PC-3 (cell line): ENCODE measurements at regions not wholly inside any gene's neighbourhood (a gene's known extent, or its start where the extent isn't known, plus 50 kb on each side); places are given as distances from the start of the nearest gene placed in this dataset.

Source experiments
- ATAC-seq: fragments of 200-7000 bp; cut with Tn5 transposase; 2 replicates; pipeline ENCODE4 v1.9.1; 2020; ENCODE audit warnings: mild to moderate bottlenecking, moderate library complexity
- BruUV-seq: library from RNA; stranded (reverse); fragments of 400-500 nt; replicated peaks from 2 replicates; lab custom pipeline; 2021; lab: Mats Ljungman, UMichigan
- CTCF ChIA-PET: fragments of 300-600 bp; sonication (Branson Sonifier 250); formaldehyde crosslinking; loops from one replicate; lab custom pipeline; 2022; ENCODE audit warnings: antibody characterized with exemption; lab: Charles Lee
- POLR2A ChIA-PET: fragments of 300-600 bp; sonication (Branson Sonifier 250); formaldehyde crosslinking; loops from one replicate; lab custom pipeline; 2022; ENCODE audit warnings: antibody characterized with exemption; ENCODE audit not compliant: unreplicated experiment; lab: Charles Lee
- DNase-seq: peaks from one replicate; pipeline ENCODE4 v3.0.0-alpha.2; 2015
- H2AFZ ChIP-seq: fragments of 300-600 bp; sonication (generic); 2 replicates; pipeline ENCODE4 v1.6.0; 2016; ENCODE audit warnings: antibody characterized with exemption, low read length
- H3F3A ChIP-seq: fragments of 300-600 bp; sonication (generic); one replicate; pipeline ENCODE4 v1.6.0; 2017; ENCODE audit warnings: antibody characterized with exemption, low read length, control low read depth, mild to moderate bottlenecking; ENCODE audit not compliant: unreplicated experiment
- H3K27ac ChIP-seq: fragments of 300-600 bp; sonication (generic); 2 replicates; pipeline ENCODE4 v1.5.1; 2016; ENCODE audit warnings: mild to moderate bottlenecking, low read length
- H3K27me3 ChIP-seq: fragments of 300-600 bp; sonication (generic); 2 replicates; pipeline ENCODE4 v1.6.1; 2016; ENCODE audit warnings: low read length, mixed read lengths
- H3K36me3 ChIP-seq: fragments of 300-600 bp; sonication (generic); 2 replicates; pipeline ENCODE4 v1.6.1; 2016; ENCODE audit warnings: low read depth, mixed run types, low read length, mixed read lengths
- H3K4me1 ChIP-seq: fragments of 300-600 bp; sonication (generic); 2 replicates; pipeline ENCODE4 v1.5.1; 2016; ENCODE audit warnings: low read length; ENCODE audit not compliant: insufficient read depth
- H3K4me2 ChIP-seq: fragments of 300-600 bp; sonication (generic); 2 replicates; pipeline ENCODE4 v1.6.0; 2016; ENCODE audit warnings: low read length
- H3K4me3 ChIP-seq: fragments of 300-600 bp; sonication (generic); 2 replicates; pipeline ENCODE4 v1.5.1; 2016; ENCODE audit warnings: mild to moderate bottlenecking, low read length, mixed read lengths
- H3K79me2 ChIP-seq: fragments of 300-600 bp; sonication (generic); 2 replicates; pipeline ENCODE4 v1.6.1; 2017; ENCODE audit warnings: low read length, mixed read lengths
- H3K9ac ChIP-seq: fragments of 300-600 bp; sonication (generic); 2 replicates; pipeline ENCODE4 v1.6.0; 2016; ENCODE audit warnings: mild to moderate bottlenecking, low read length
- H3K9me2 ChIP-seq: fragments of 300-600 bp; sonication (generic); replicated peaks from 2 replicates; pipeline ENCODE4 v1.6.1; 2016; ENCODE audit warnings: mixed run types, low read length, mixed read lengths
- H3K9me3 ChIP-seq: fragments of 300-600 bp; sonication (generic); 2 replicates; pipeline ENCODE4 v1.6.1; 2016; ENCODE audit warnings: low read length, mixed read lengths
- H4K20me1 ChIP-seq: fragments of 300-600 bp; sonication (generic); 2 replicates; pipeline ENCODE4 v1.6.1; 2016; ENCODE audit warnings: low read length, mixed read lengths
- CTCF ChIP-seq: fragments of 300-600 bp; sonication (generic); conservative IDR thresholded peaks from 2 replicates; pipeline ENCODE4 v1.5.1; 2017; ENCODE audit warnings: antibody characterized with exemption, low read depth, mild to moderate bottlenecking, low read length
- EZH2 ChIP-seq: fragments of 300-600 bp; sonication (generic); IDR thresholded peaks from one replicate; pipeline ENCODE4 v1.6.1; 2017; ENCODE audit warnings: antibody characterized with exemption, mild to moderate bottlenecking, low read length; ENCODE audit not compliant: unreplicated experiment
- EZH2phosphoT487 ChIP-seq: fragments of 300-600 bp; sonication (generic); IDR thresholded peaks from 2 replicates; pipeline ENCODE4 v1.6.1; 2018; ENCODE audit warnings: mild to moderate bottlenecking, antibody characterized with exemption, low read length, borderline replicate concordance
- intact Hi-C: fragments of 100-400 bp; cut with micrococcal nuclease; formaldehyde crosslinking; loops from 2 replicates; pipeline ENCODE4 v1.9.0; 2023

- no peak for TF ChIP-seq EZH2phosphoT487
- TF ChIP-seq EZH2, result no peak
- TF ChIP-seq CTCF, result no peak
Measured at GRCh38 chr13:39943711-39944110, 288.2 kb downstream of the COG6 start.

GRCh38 chr13:39945226-39945625 lies 289.8 kb downstream of the COG6 start:
- Histone ChIP-seq H3K27ac (no peak overlapping the region), H3K36me3 (no peaks in the 10 kb centered on the region), H3K9ac (no peak overlapping the region), H3K4me1 (no peaks in the 10 kb centered on the region), H2AFZ (no peak overlapping the region), H3K9me2 (no peaks in the 10 kb centered on the region), H3K79me2 (no peaks in the 10 kb centered on the region), H3K4me3 (no peak overlapping the region), H3K4me2 (no peak overlapping the region), H3F3A (no peaks in the 10 kb centered on the region), H4K20me1 (no peaks in the 10 kb centered on the region), H3K27me3 (no peaks in the 10 kb centered on the region), H3K9me3 (no peaks in the 10 kb centered on the region)
- DNase-seq (no peak), ATAC-seq (no peak)
- no TSS peak for BruUV-seq
- no peak for TF ChIP-seq CTCF
- TF ChIP-seq EZH2phosphoT487, result no peak
- TF ChIP-seq EZH2, result no peak
- intact Hi-C loops, result no loop called here
- ChIA-PET CTCF (no interaction called here), POLR2A (no interaction called here)

More at GRCh38 chr13:39943711-39944110, 288.2 kb downstream of the COG6 start:
- Histone ChIP-seq H3K36me3 (no peaks in the 10 kb centered on the region), H3K4me1 (no peaks in the 10 kb centered on the region), H3K9me3 (no peaks in the 10 kb centered on the region), H3K27ac (no peak overlapping the region), H3K79me2 (no peaks in the 10 kb centered on the region), H4K20me1 (no peaks in the 10 kb centered on the region), H3K9ac (no peak overlapping the region), H3K9me2 (no peaks in the 10 kb centered on the region), H3K4me2 (no peak overlapping the region), H3K4me3 (no peak overlapping the region), H3F3A (no peaks in the 10 kb centered on the region), H2AFZ (no peak overlapping the region), H3K27me3 (no peaks in the 10 kb centered on the region)
- ChIA-PET CTCF (no interaction called here), POLR2A (no interaction called here)
- DNase-seq, result no peak
- no peak for ATAC-seq
- intact Hi-C loops, result loop anchor here (5.0 kb wide), 2 partner anchors 161 to 261 kb away; no protein-coding TSS in a partner anchor
- BruUV-seq, result no TSS peak

- no peak for TF ChIP-seq EZH2phosphoT487
- TF ChIP-seq EZH2, result no peak
- no peak for TF ChIP-seq CTCF
- DNase-seq (no peak), ATAC-seq (no peak)
- Histone ChIP-seq H3K27me3 (no peaks in the 10 kb centered on the region), H3K27ac (no peak overlapping the region), H2AFZ (no peak overlapping the region), H3K9me2 (no peaks in the 10 kb centered on the region), H3F3A (no peaks in the 10 kb centered on the region), H4K20me1 (no peaks in the 10 kb centered on the region), H3K4me2 (no peak overlapping the region), H3K9me3 (no peaks in the 10 kb centered on the region), H3K4me3 (no peak overlapping the region), H3K4me1 (no peaks in the 10 kb centered on the region), H3K36me3 (no peaks in the 10 kb centered on the region), H3K79me2 (no peaks in the 10 kb centered on the region), H3K9ac (no peak overlapping the region)
- intact Hi-C loops, result no loop called here
- ChIA-PET POLR2A (no interaction called here), CTCF (no interaction called here)
- no TSS peak for BruUV-seq
Measured at GRCh38 chr13:39946769-39947168, 291.3 kb downstream of the COG6 start.
